Keratinocyte (primary cell): ENCODE measurements at regions not wholly inside any gene's neighbourhood (a gene's known extent, or its start where the extent isn't known, plus 50 kb on each side); places are given as distances from the start of the nearest gene placed in this dataset.

Experiments used
- DNase-seq: peaks from one replicate; pipeline ENCODE4 v3.0.0-alpha.2; 2011; ENCODE audit warnings: low read depth, missing footprints, low spot score
- FAIRE-seq: peaks from 2 replicates; lab custom pipeline; 2011; peaks lifted over from hg19 to GRCh38; lab: Jason Lieb, UNC
- H2AFZ ChIP-seq: 2 replicates; pipeline ENCODE4 v1.6.0; 2012; ENCODE audit warnings: low read length, control low read depth, inconsistent platforms; ENCODE audit not compliant: control insufficient read depth
- H3K27ac ChIP-seq: 2 replicates; pipeline ENCODE4 v1.5.1; 2011; ENCODE audit warnings: low read length; ENCODE audit not compliant: control insufficient read depth, insufficient read depth
- H3K27me3 ChIP-seq: 3 replicates; pipeline ENCODE4 v1.6.0; 2011; ENCODE audit warnings: low read length; ENCODE audit not compliant: control insufficient read depth, insufficient read depth; ENCODE audit errors: extremely low read depth
- H3K36me3 ChIP-seq, 2 experiments: 2 replicates in 1 of 2; 3 replicates in 1 of 2; pipeline ENCODE4 v1.5.1; 2011; ENCODE audit warnings: low read length in 2 of 2, mild to moderate bottlenecking in 1 of 2; ENCODE audit not compliant: control insufficient read depth in 2 of 2, insufficient read depth in 2 of 2; ENCODE audit errors: extremely low read depth in 1 of 2
- H3K4me1 ChIP-seq: 3 replicates; pipeline ENCODE4 v1.5.1; 2011; ENCODE audit warnings: low read length; ENCODE audit not compliant: control insufficient read depth, insufficient read depth; ENCODE audit errors: extremely low read depth
- H3K4me2 ChIP-seq: 3 replicates; pipeline ENCODE4 v1.6.0; 2011; ENCODE audit warnings: low read depth, low read length; ENCODE audit not compliant: control insufficient read depth, insufficient read depth; ENCODE audit errors: extremely low read depth
- H3K4me3 ChIP-seq, 3 experiments: fragments of 200-600 bp in 1 of 3; sonication (generic) in 1 of 3; 2 replicates in 2 of 3; 3 replicates in 1 of 3; pipeline ENCODE4 v1.5.1; 2011 to 2016; ENCODE audit warnings: low read length in 3 of 3, mild to moderate bottlenecking in 3 of 3, control low read depth in 2 of 3, inconsistent platforms in 1 of 3, low read depth in 1 of 3, mixed read lengths in 1 of 3, mixed run types in 1 of 3, moderate library complexity in 1 of 3; ENCODE audit not compliant: control insufficient read depth in 2 of 3, insufficient read depth in 2 of 3; ENCODE audit errors: extremely low read depth in 1 of 3
- H3K79me2 ChIP-seq: 2 replicates; pipeline ENCODE4 v1.6.0; 2012; ENCODE audit warnings: low read length; ENCODE audit not compliant: control insufficient read depth, insufficient read depth
- H3K9ac ChIP-seq: 3 replicates; pipeline ENCODE4 v1.6.0; 2011; ENCODE audit warnings: low read length; ENCODE audit not compliant: control insufficient read depth, insufficient read depth; ENCODE audit errors: extremely low read depth
- H3K9me1 ChIP-seq: 3 replicates; pipeline ENCODE4 v1.6.0; 2011; ENCODE audit warnings: low read length; ENCODE audit not compliant: control insufficient read depth, insufficient read depth; ENCODE audit errors: extremely low read depth
- H3K9me3 ChIP-seq: 2 replicates; pipeline ENCODE4 v1.5.1; 2012; ENCODE audit warnings: low read depth, low read length; ENCODE audit not compliant: control insufficient read depth
- H4K20me1 ChIP-seq: 3 replicates; pipeline ENCODE4 v1.6.0; 2011; ENCODE audit warnings: low read length; ENCODE audit not compliant: control insufficient read depth, insufficient read depth; ENCODE audit errors: extremely low read depth
- EZH2 ChIP-seq: IDR thresholded peaks from one replicate; pipeline ENCODE4 v1.6.1; 2012; ENCODE audit warnings: inconsistent platforms, mild to moderate bottlenecking, low read length, moderate library complexity
- dilution Hi-C: fragments of 300-500 bp; cut with MboI; formaldehyde crosslinking; loops from one replicate; pipeline ENCODE4 v1.7.0; 2020; ENCODE audit warnings: low sequenced_read_pairs; ENCODE audit not compliant: extremely low pct_ligation_motif_present
- TF ChIP-seq, protein P1 (sequence below), 3 experiments: IDR thresholded peaks in 1 of 3; conservative IDR thresholded peaks in 1 of 3; optimal IDR thresholded peaks in 1 of 3; 2 replicates in 2 of 3; 3 replicates in 1 of 3; pipeline versions ENCODE3 to v1.5.1; 2011; ENCODE audit warnings: low read length in 3 of 3, mild to moderate bottlenecking in 3 of 3, moderate library complexity in 2 of 3, control low read depth in 1 of 3, inconsistent platforms in 1 of 3; ENCODE audit not compliant: insufficient read depth in 2 of 3; ENCODE audit errors: extremely low read depth in 1 of 3

DNA sequence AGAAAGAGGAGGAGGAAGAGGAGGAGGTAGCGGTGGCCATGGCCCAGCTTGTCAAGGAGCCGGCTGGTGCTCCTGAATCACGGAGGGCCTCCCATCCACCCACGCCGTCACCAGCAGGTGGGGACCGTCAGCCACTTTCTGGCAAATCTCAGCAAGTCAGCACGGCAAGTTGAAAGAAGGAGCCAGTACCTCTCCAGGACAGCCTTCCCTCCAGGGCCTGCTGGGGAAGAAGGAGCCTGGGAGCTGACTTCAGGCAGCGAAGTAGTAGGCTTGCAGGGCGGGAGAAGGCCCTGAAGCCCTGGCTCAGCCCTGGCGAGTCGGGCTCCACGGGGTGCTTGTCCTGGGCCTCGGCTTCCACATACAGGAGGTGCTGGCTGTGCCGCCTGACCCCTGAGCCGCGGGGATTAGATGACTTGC is 99.2 kb upstream of the TRPM1 start:
- Histone ChIP-seq H2AFZ (peak overlapping the region; percentile 47), H3K4me1 (no peaks in the 10 kb centered on the region), H3K27me3 (peaks cover 6% of the 10 kb centered on the region), H4K20me1 (no peaks in the 10 kb centered on the region), H3K36me3 (no peaks in the 10 kb centered on the region), H3K27ac (no peak overlapping the region), H3K4me2 (no peak overlapping the region), H3K4me3 (no peak overlapping the region), H3K9me3 (no peaks in the 10 kb centered on the region), H3K79me2 (no peaks in the 10 kb centered on the region), H3K9ac (no peak overlapping the region), H3K9me1 (no peaks in the 10 kb centered on the region)
- DNase-seq (no peak), FAIRE-seq (peak; percentile 66)
- TF ChIP-seq, protein P1, sequence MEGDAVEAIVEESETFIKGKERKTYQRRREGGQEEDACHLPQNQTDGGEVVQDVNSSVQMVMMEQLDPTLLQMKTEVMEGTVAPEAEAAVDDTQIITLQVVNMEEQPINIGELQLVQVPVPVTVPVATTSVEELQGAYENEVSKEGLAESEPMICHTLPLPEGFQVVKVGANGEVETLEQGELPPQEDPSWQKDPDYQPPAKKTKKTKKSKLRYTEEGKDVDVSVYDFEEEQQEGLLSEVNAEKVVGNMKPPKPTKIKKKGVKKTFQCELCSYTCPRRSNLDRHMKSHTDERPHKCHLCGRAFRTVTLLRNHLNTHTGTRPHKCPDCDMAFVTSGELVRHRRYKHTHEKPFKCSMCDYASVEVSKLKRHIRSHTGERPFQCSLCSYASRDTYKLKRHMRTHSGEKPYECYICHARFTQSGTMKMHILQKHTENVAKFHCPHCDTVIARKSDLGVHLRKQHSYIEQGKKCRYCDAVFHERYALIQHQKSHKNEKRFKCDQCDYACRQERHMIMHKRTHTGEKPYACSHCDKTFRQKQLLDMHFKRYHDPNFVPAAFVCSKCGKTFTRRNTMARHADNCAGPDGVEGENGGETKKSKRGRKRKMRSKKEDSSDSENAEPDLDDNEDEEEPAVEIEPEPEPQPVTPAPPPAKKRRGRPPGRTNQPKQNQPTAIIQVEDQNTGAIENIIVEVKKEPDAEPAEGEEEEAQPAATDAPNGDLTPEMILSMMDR (optimal IDR thresholded peaks at IDR 0.05 in 1 of 3, IDR thresholded peaks at IDR 0.05 in 1 of 3, conservative IDR thresholded peaks at IDR 0.05 in 1 of 3; ENCODE audit: extremely low read depth in 1 of 3, insufficient read depth in 2 of 3, low read length in 3 of 3): peak; percentile 51 to 95 (median 57)
- TF ChIP-seq EZH2: no peak
- dilution Hi-C loops: no loop called here

DNA sequence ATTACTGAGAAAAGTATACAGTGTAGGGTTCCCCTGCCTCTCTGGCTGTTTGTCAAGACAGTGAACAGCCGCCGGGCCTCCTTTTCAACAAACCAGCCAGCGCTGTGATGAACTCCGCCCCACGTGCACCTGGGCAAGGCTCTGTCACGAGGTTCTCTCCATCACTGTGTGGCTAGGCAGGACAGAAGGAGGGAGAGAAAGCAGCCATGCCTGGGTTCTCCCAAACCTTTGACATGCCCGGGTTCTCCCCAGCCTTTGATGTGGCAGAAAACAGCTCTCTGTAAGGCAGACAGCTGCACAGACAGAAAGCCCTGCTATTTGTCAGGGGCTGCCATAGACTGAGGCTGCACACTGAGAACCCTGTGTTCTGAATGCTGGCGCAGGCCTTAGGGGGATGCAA is 101.4 kb upstream of the TRPM1 start:
- Histone ChIP-seq H3K4me2 (no peak overlapping the region), H3K27me3 (peaks cover 13% of the 10 kb centered on the region), H4K20me1 (no peaks in the 10 kb centered on the region), H3K4me3 (no peak overlapping the region), H3K27ac (no peak overlapping the region), H3K9me1 (no peaks in the 10 kb centered on the region), H3K4me1 (no peaks in the 10 kb centered on the region), H3K9me3 (no peaks in the 10 kb centered on the region), H3K9ac (no peak overlapping the region), H2AFZ (no peak overlapping the region), H3K79me2 (no peaks in the 10 kb centered on the region), H3K36me3 (no peaks in the 10 kb centered on the region)
- dilution Hi-C loops: no loop called here
- FAIRE-seq (no peak), DNase-seq (no peak)
- TF ChIP-seq, protein P1 (optimal IDR thresholded peaks at IDR 0.05 in 1 of 3, IDR thresholded peaks at IDR 0.05 in 1 of 3, conservative IDR thresholded peaks at IDR 0.05 in 1 of 3; ENCODE audit: extremely low read depth in 1 of 3, insufficient read depth in 2 of 3, low read length in 3 of 3): no peak
